Breast epithelium (tissue), 3 donors: ENCODE measurements at regions not wholly inside any gene's neighbourhood (a gene's known extent, or its start where the extent isn't known, plus 50 kb on each side); places are given as distances from the start of the nearest gene placed in this dataset.

Source experiments
- POLR2A ChIP-seq: fragments of 450-650 bp; IDR thresholded peaks from one replicate; pipeline ENCODE4 v1.6.1; 2016; ENCODE audit warnings: antibody characterized with exemption, mild to moderate bottlenecking, moderate library complexity
- POLR2AphosphoS5 ChIP-seq, 3 donors: sonication (generic); formaldehyde crosslinking; IDR thresholded peaks; one replicate each; pipeline ENCODE4 v1.6.1; 2017; ENCODE audit warnings: antibody characterized with exemption in 3 of 3
- TF ChIP-seq, protein P1 (sequence below), 3 donors: fragments of 450-650 bp; IDR thresholded peaks; one replicate each; pipeline ENCODE4 v1.5.1; 2016 to 2017; ENCODE audit warnings: antibody characterized with exemption in 3 of 3, mild to moderate bottlenecking in 3 of 3, moderate library complexity in 3 of 3

DNA sequence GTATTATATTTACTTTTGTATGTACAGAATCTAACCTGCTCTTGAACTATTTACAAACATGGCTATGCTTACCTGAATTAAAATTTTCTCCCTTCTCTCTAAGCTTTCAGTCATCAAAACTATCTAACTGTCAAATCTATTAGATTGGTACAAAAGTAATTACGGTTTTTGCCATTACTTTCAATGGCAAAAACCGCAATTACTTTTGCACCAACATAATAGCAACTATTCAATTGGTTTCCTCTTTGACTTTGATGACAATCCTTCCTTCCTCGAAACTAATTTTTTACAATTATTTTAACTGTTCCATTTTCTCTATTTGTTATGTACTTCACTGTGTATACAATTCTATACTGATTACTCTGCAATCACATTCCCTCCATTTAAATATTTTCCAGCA, 1019.4 kb upstream of the CDH2 start:
- TF ChIP-seq POLR2A (no peak), POLR2AphosphoS5 (IDR thresholded peaks at IDR 0.05) (no peak)
- TF ChIP-seq, protein P1, sequence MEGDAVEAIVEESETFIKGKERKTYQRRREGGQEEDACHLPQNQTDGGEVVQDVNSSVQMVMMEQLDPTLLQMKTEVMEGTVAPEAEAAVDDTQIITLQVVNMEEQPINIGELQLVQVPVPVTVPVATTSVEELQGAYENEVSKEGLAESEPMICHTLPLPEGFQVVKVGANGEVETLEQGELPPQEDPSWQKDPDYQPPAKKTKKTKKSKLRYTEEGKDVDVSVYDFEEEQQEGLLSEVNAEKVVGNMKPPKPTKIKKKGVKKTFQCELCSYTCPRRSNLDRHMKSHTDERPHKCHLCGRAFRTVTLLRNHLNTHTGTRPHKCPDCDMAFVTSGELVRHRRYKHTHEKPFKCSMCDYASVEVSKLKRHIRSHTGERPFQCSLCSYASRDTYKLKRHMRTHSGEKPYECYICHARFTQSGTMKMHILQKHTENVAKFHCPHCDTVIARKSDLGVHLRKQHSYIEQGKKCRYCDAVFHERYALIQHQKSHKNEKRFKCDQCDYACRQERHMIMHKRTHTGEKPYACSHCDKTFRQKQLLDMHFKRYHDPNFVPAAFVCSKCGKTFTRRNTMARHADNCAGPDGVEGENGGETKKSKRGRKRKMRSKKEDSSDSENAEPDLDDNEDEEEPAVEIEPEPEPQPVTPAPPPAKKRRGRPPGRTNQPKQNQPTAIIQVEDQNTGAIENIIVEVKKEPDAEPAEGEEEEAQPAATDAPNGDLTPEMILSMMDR (IDR thresholded peaks at IDR 0.05), result no peak
